OCI-LY1 (cell line): ENCODE measurements at regions not wholly inside any gene's neighbourhood (a gene's known extent, or its start where the extent isn't known, plus 50 kb on each side); places are given as distances from the start of the nearest gene placed in this dataset.

ENCODE experiments used
- EZH2 ChIP-seq: fragments of 200-600 bp; sonication (generic), shearing (Covaris generic); IDR thresholded peaks from 2 replicates; pipeline ENCODE4 v1.8.0; 2017; ENCODE audit warnings: borderline replicate concordance, mixed run types, mild to moderate bottlenecking, antibody characterized with exemption, low read length, moderate library complexity, mixed read lengths
- TF ChIP-seq, protein P1 (sequence below): fragments of 200-600 bp; sonication (generic), shearing (Covaris generic); IDR thresholded peaks from 2 replicates; pipeline ENCODE4 v1.5.1; 2017; ENCODE audit warnings: mild to moderate bottlenecking, antibody characterized with exemption, low read length, moderate library complexity, mixed read lengths

DNA sequence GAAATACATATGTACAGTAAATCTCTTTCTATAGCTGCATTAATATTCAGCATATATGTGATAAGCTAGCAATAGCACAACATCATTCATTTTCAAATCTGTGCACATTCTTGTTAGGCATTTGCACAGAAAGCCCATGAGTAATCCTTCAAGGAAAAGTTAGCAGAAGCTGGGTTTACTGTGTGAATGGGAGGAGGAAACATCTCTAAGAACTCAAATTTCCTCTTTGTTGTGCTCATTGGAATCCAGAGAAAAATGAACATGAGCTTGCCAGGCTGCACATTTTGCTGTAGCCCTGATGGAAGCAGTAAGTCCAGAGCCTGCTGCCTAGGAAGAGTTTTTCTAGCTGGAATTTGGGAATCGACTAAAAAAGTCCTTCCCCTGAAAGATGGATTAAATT is 214.2 kb upstream of the FOXD3 start:
- TF ChIP-seq, protein P1, sequence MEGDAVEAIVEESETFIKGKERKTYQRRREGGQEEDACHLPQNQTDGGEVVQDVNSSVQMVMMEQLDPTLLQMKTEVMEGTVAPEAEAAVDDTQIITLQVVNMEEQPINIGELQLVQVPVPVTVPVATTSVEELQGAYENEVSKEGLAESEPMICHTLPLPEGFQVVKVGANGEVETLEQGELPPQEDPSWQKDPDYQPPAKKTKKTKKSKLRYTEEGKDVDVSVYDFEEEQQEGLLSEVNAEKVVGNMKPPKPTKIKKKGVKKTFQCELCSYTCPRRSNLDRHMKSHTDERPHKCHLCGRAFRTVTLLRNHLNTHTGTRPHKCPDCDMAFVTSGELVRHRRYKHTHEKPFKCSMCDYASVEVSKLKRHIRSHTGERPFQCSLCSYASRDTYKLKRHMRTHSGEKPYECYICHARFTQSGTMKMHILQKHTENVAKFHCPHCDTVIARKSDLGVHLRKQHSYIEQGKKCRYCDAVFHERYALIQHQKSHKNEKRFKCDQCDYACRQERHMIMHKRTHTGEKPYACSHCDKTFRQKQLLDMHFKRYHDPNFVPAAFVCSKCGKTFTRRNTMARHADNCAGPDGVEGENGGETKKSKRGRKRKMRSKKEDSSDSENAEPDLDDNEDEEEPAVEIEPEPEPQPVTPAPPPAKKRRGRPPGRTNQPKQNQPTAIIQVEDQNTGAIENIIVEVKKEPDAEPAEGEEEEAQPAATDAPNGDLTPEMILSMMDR = no peak
- TF ChIP-seq EZH2 = no peak
